Lower leg skin (tissue), 3 donors: ENCODE measurements at regions not wholly inside any gene's neighbourhood (a gene's known extent, or its start where the extent isn't known, plus 50 kb on each side); places are given as distances from the start of the nearest gene placed in this dataset.

Experiments
- CTCF ChIP-seq, 3 donors: fragments of 450-650 bp; IDR thresholded peaks; one replicate each; pipeline ENCODE4 v1.5.1; 2016; ENCODE audit warnings: antibody characterized with exemption in 3 of 3, mild to moderate bottlenecking in 3 of 3, moderate library complexity in 2 of 3
- POLR2A ChIP-seq, 2 donors: fragments of 450-650 bp; IDR thresholded peaks; one replicate each; pipeline ENCODE4 v1.6.1; 2016 to 2017; ENCODE audit warnings: antibody characterized with exemption in 2 of 2, mild to moderate bottlenecking in 1 of 2, moderate library complexity in 1 of 2

DNA sequence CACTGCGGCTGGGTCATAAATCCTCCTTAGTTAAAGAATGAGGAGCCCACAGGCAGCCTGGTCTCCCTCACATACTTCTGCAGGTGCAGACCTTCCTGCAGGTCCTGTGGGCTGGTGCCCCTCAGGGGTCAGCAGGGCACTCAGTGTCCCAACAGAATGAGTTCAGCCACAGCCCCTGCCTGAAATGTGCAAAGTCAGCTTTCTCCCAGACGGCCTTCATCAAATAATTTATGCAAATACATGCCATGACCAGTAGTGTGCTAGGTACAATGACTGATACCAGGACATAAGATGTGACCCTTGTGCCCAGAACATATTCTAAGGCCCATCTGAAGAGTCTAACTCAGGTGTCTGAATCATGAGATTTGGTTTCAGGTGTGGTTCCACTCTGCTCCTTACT, 703.4 kb downstream of the TBC1D22A start:
- no peak for TF ChIP-seq CTCF (IDR thresholded peaks at IDR 0.05)
- TF ChIP-seq POLR2A (IDR thresholded peaks at IDR 0.05) = no peak
